GM23248 (cell line): ENCODE measurements at regions not wholly inside any gene's neighbourhood (a gene's known extent, or its start where the extent isn't known, plus 50 kb on each side); places are given as distances from the start of the nearest gene placed in this dataset.

ENCODE experiments used
- DNase-seq: peaks from one replicate; pipeline ENCODE4 v3.0.0-alpha.2; 2015
- H2AFZ ChIP-seq: fragments of 200-600 bp; sonication (generic); 2 replicates; pipeline ENCODE4 v1.6.1; 2016; ENCODE audit warnings: antibody characterized with exemption
- H3F3A ChIP-seq: fragments of 200-600 bp; sonication (generic); 2 replicates; pipeline ENCODE4 v1.6.1; 2016; ENCODE audit warnings: mild to moderate bottlenecking, antibody characterized with exemption, mixed run types; ENCODE audit not compliant: insufficient read depth
- H3K27ac ChIP-seq: fragments of 200-600 bp; sonication (generic); 2 replicates; pipeline ENCODE4 v1.5.1; 2016; ENCODE audit warnings: mild to moderate bottlenecking
- H3K27me3 ChIP-seq: fragments of 200-600 bp; sonication (generic); replicated peaks from 2 replicates; pipeline ENCODE4 v1.6.1; 2016; ENCODE audit warnings: mild to moderate bottlenecking; ENCODE audit not compliant: insufficient read depth
- H3K36me3 ChIP-seq: fragments of 200-600 bp; sonication (generic); 2 replicates; pipeline ENCODE4 v1.6.1; 2016; ENCODE audit warnings: low read depth, mild to moderate bottlenecking
- H3K4me1 ChIP-seq: fragments of 200-600 bp; sonication (generic); 2 replicates; pipeline ENCODE4 v1.6.1; 2016; ENCODE audit warnings: mild to moderate bottlenecking; ENCODE audit not compliant: insufficient read depth
- H3K4me2 ChIP-seq: fragments of 200-600 bp; sonication (generic); one replicate; pipeline ENCODE4 v1.6.1; 2016; ENCODE audit warnings: mild to moderate bottlenecking; ENCODE audit not compliant: unreplicated experiment
- H3K4me3 ChIP-seq: fragments of 200-600 bp; sonication (generic); 2 replicates; pipeline ENCODE4 v1.5.1; 2016; ENCODE audit warnings: mild to moderate bottlenecking
- H3K79me2 ChIP-seq: fragments of 200-600 bp; sonication (generic); 2 replicates; pipeline ENCODE4 v1.6.1; 2016; ENCODE audit warnings: mild to moderate bottlenecking; ENCODE audit not compliant: insufficient read depth
- H3K9ac ChIP-seq: fragments of 200-600 bp; sonication (generic); 2 replicates; pipeline ENCODE4 v1.6.1; 2016; ENCODE audit warnings: mild to moderate bottlenecking
- H3K9me2 ChIP-seq: fragments of 200-600 bp; sonication (generic); 2 replicates; pipeline ENCODE4 v1.6.1; 2016; ENCODE audit warnings: mixed run types, mild to moderate bottlenecking, moderate library complexity; ENCODE audit not compliant: insufficient read depth
- H3K9me3 ChIP-seq: fragments of 200-600 bp; sonication (generic); one replicate; pipeline ENCODE4 v1.6.1; 2017; ENCODE audit warnings: low read depth
- H4K20me1 ChIP-seq: fragments of 200-600 bp; sonication (generic); 2 replicates; pipeline ENCODE4 v1.6.0; 2016; ENCODE audit not compliant: insufficient read depth
- EZH2 ChIP-seq: fragments of 200-600 bp; sonication (generic); IDR thresholded peaks from 2 replicates; pipeline ENCODE4 v1.6.1; 2018; ENCODE audit warnings: antibody characterized with exemption, mild to moderate bottlenecking; ENCODE audit not compliant: insufficient read depth, poor library complexity, severe bottlenecking
- EZH2phosphoT487 ChIP-seq: fragments of 200-600 bp; sonication (generic); IDR thresholded peaks from 2 replicates; pipeline ENCODE4 v1.6.1; 2018; ENCODE audit warnings: antibody characterized with exemption, moderate library complexity, mild to moderate bottlenecking, low read depth; ENCODE audit not compliant: insufficient read depth
- WGBS, 2 experiments: methylation state at CpG; one replicate each; pipeline ENCODE4 v1.1.6; 2015 to 2017; ENCODE audit warnings: low lambda C conversion rate in 2 of 2, low coverage in 1 of 2; ENCODE audit errors: missing lambda C conversion rate in 2 of 2; 5-methylcytosine and 5-hydroxymethylcytosine counted together
- in situ Hi-C: fragments of 300-500 bp; cut with MboI; formaldehyde crosslinking; loops from 2 replicates; pipeline ENCODE4 v1.15.0; 2020

- Histone ChIP-seq H3K4me2 (no peak overlapping the region), H3K27me3 (no peaks in the 10 kb centered on the region), H3K9me3 (no peaks in the 10 kb centered on the region), H3K4me1 (0 out of 2 replicates have a peak, but pooled peaks cover 4% of the 10 kb centered on the region), H4K20me1 (no peaks in the 10 kb centered on the region), H3F3A (no peaks in the 10 kb centered on the region), H3K36me3 (no peaks in the 10 kb centered on the region), H3K27ac (no peak overlapping the region), H3K9me2 (no peaks in the 10 kb centered on the region), H3K79me2 (no peaks in the 10 kb centered on the region), H3K4me3 (no peak overlapping the region), H2AFZ (no peak overlapping the region), H3K9ac (no peak overlapping the region)
- in situ Hi-C loops = no loop called here
- WGBS, 2 experiments = 78 to 88% methylated on average over 2 to 3 of the region's 3 CpGs
- no peak for TF ChIP-seq EZH2
- no peak for TF ChIP-seq EZH2phosphoT487
- no peak for DNase-seq
These were observed 282.9 kb downstream of the ZNF674 start for GRCh38 chrX:46262304-46262703.

DNA sequence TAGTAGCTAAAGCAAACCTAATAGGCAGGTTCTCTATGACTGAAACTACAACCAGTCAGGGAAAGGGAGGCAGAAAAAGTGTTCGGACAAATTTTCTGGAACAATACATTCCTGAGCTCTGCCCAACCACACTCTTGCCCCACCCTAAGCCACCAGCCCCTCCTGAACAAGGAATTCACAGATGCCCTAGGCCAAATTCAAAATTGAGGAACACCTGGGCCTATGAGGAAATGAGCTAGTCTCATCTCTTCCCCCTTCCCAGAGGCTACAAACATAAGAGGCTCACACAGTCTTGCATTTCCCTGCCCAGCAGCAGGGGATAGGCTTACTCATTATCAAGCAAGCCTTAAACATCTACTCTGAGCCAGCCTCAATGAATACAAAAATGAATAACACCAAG is 284.7 kb downstream of the ZNF674 start:
- Histone ChIP-seq H3K27me3 (no peaks in the 10 kb centered on the region), H2AFZ (no peak overlapping the region), H3F3A (no peaks in the 10 kb centered on the region), H4K20me1 (no peaks in the 10 kb centered on the region), H3K9me2 (no peaks in the 10 kb centered on the region), H3K4me2 (no peak overlapping the region), H3K9ac (no peak overlapping the region), H3K9me3 (no peaks in the 10 kb centered on the region), H3K27ac (no peak overlapping the region), H3K4me1 (0 out of 2 replicates have a peak, but pooled peaks cover 4% of the 10 kb centered on the region), H3K79me2 (no peaks in the 10 kb centered on the region), H3K36me3 (no peaks in the 10 kb centered on the region), H3K4me3 (no peak overlapping the region)
- 88 to 100% methylated on average over 1 of the region's 1 CpG for WGBS, 2 experiments
- in situ Hi-C loops = no loop called here
- no peak for DNase-seq
- TF ChIP-seq EZH2phosphoT487 (no peak), EZH2 (no peak)

DNA sequence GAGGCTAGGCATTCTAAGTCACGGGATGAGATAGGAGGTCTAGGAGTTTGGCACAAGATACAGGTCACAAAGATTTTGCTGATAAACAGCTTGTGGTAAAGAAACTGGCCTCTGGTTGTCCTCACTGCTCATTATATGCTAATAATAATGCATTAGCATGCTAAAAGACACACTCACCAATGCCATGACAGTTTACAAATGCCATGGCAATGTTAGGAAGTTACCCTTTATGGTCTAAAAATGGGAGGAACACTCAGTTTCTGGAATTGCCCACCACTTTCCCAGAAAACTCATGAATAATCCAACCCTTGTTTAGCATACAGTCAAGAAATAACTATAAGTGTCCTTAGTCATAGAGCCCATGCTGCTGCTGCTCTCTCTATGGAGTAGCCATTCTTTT is 286.9 kb downstream of the ZNF674 start:
- no peak for TF ChIP-seq EZH2phosphoT487
- no peak for TF ChIP-seq EZH2
- no peaks in the 10 kb centered on the region for H3K27me3 ChIP-seq
- H3K4me3 ChIP-seq = no peak overlapping the region
- no peaks in the 10 kb centered on the region for H3K9me3 ChIP-seq
- WGBS, 2 experiments = 78 to 100% methylated on average over 1 of the region's 1 CpG
- no peaks in the 10 kb centered on the region for H3K36me3 ChIP-seq
- H3F3A ChIP-seq = no peaks in the 10 kb centered on the region
- peaks cover 19% of the 10 kb centered on the region for H3K4me1 ChIP-seq
- no peaks in the 10 kb centered on the region for H3K9me2 ChIP-seq
- no peak for DNase-seq
- H3K27ac ChIP-seq = no peak overlapping the region
- H2AFZ ChIP-seq = no peak overlapping the region
- H4K20me1 ChIP-seq = no peaks in the 10 kb centered on the region
- in situ Hi-C loops = no loop called here
- H3K4me2 ChIP-seq = no peak overlapping the region
- no peaks in the 10 kb centered on the region for H3K79me2 ChIP-seq
- H3K9ac ChIP-seq = no peak overlapping the region

DNA sequence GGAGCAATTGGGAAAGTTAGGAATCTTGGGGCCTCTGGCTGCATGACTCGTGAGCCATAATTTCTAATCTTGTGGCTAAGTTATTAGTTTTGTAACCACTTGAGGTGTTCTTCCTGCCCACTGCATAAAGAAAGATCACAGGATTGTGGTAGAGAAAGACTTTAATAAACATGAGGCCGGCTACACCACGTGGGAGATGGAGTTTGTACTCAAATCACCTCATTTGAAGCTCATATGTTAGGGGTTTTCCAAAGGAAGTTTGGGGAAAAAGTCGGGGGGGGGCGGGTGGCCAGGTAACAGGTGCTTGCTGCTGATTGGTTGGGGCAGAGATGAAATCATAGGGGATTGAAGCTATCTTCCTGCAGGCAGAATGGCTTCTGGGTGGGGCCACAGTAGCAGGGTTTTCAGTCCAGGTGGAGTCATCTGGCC is 287.8 kb downstream of the ZNF674 start:
- no peaks in the 10 kb centered on the region for H3K79me2 ChIP-seq
- no peaks in the 10 kb centered on the region for H3K9me3 ChIP-seq
- H3K36me3 ChIP-seq = no peaks in the 10 kb centered on the region
- WGBS, 2 experiments = 67 to 84% methylated on average over 3 to 5 of the region's 5 CpGs
- H4K20me1 ChIP-seq = no peaks in the 10 kb centered on the region
- H3K27ac ChIP-seq = no peak overlapping the region
- peaks cover 19% of the 10 kb centered on the region for H3K4me1 ChIP-seq
- no peak for DNase-seq
- TF ChIP-seq EZH2phosphoT487 (no peak), EZH2 (no peak)
- no peak overlapping the region for H3K4me2 ChIP-seq
- no peaks in the 10 kb centered on the region for H3K9me2 ChIP-seq
- H3K27me3 ChIP-seq = no peaks in the 10 kb centered on the region
- no peaks in the 10 kb centered on the region for H3F3A ChIP-seq
- H2AFZ ChIP-seq = no peak overlapping the region
- no peak overlapping the region for H3K9ac ChIP-seq
- in situ Hi-C loops = no loop called here
- no peak overlapping the region for H3K4me3 ChIP-seq

- Histone ChIP-seq H3K79me2 (no peaks in the 10 kb centered on the region), H3K4me1 (peaks cover 19% of the 10 kb centered on the region), H3K9me3 (no peaks in the 10 kb centered on the region), H2AFZ (no peak overlapping the region), H3K36me3 (no peaks in the 10 kb centered on the region), H3K4me2 (no peak overlapping the region), H3K27ac (no peak overlapping the region), H3F3A (no peaks in the 10 kb centered on the region), H3K9ac (no peak overlapping the region), H3K27me3 (no peaks in the 10 kb centered on the region), H4K20me1 (no peaks in the 10 kb centered on the region), H3K9me2 (no peaks in the 10 kb centered on the region), H3K4me3 (no peak overlapping the region)
- TF ChIP-seq EZH2 (no peak), EZH2phosphoT487 (no peak)
- in situ Hi-C loops = no loop called here
- DNase-seq = no peak
- WGBS, 2 experiments = 93 to 100% methylated on average over 1 of the region's 1 CpG
These were observed 288.3 kb downstream of the ZNF674 start for GRCh38 chrX:46256875-46257274.
